WTC11 (cell line): ENCODE measurements at regions not wholly inside any gene's neighbourhood (a gene's known extent, or its start where the extent isn't known, plus 50 kb on each side); places are given as distances from the start of the nearest gene placed in this dataset.

Experiments
- ATAC-seq: fragments of 200-7000 bp; cut with Tn5 transposase; 2 replicates; pipeline ENCODE4 v1.10.0; 2021; ENCODE audit warnings: mild to moderate bottlenecking, moderate library complexity
- CTCF ChIA-PET: fragments of 300-600 bp; sonication (Branson Sonifier 250); formaldehyde crosslinking; loops from one replicate; lab custom pipeline; 2021; ENCODE audit warnings: antibody characterized with exemption; lab: Charles Lee
- POLR2A ChIA-PET: fragments of 350-600 bp; sonication (Branson Sonifier 250); formaldehyde crosslinking; loops from one replicate; lab custom pipeline; 2021; ENCODE audit warnings: antibody characterized with exemption; lab: Charles Lee
- DNase-seq: peaks from one replicate; pipeline ENCODE4 v3.0.0; 2021; ENCODE audit warnings: low spot score
- H3K27ac Mint-ChIP-seq: 2 replicates; pipeline ENCODE4 v1.8.0; 2021; ENCODE audit warnings: mixed read lengths
- H3K27me3 Mint-ChIP-seq: 2 replicates; pipeline ENCODE4 v1.8.0; 2021; ENCODE audit warnings: low read depth, mild to moderate bottlenecking, moderate library complexity, mixed read lengths
- H3K36me3 Mint-ChIP-seq: 2 replicates; pipeline ENCODE4 v1.8.0; 2021; ENCODE audit warnings: mixed read lengths
- H3K4me1 Mint-ChIP-seq: 2 replicates; pipeline ENCODE4 v1.8.0; 2022; ENCODE audit warnings: mixed read lengths
- H3K4me3 Mint-ChIP-seq: 2 replicates; pipeline ENCODE4 v1.8.0; 2021; ENCODE audit warnings: mild to moderate bottlenecking, moderate library complexity, mixed read lengths
- H3K9me3 Mint-ChIP-seq: 2 replicates; pipeline ENCODE4 v1.8.0; 2021; ENCODE audit warnings: mixed read lengths
- AFF4 ChIP-seq: sonication (generic); formaldehyde crosslinking; IDR thresholded peaks from 2 replicates; pipeline ENCODE4 v1.8.1; 2023; ENCODE audit warnings: mild to moderate bottlenecking, missing genetic modification reagents, borderline replicate concordance
- CBFB ChIP-seq: sonication (generic); formaldehyde crosslinking; IDR thresholded peaks from 2 replicates; pipeline ENCODE4 v1.8.1; 2022; ENCODE audit warnings: mild to moderate bottlenecking, low read depth, missing genetic modification reagents
- CDX4 ChIP-seq: fragments of 250-450 bp; sonication (Bioruptor Pico); IDR thresholded peaks from 2 replicates; pipeline ENCODE4 v1.9.0; 2021; ENCODE audit warnings: moderate library complexity, mild to moderate bottlenecking, inconsistent platforms, borderline replicate concordance
- ELF4 ChIP-seq: sonication (generic); formaldehyde crosslinking; IDR thresholded peaks from 2 replicates; pipeline ENCODE4 v1.8.1; 2022; ENCODE audit warnings: low read depth, mild to moderate bottlenecking, moderate library complexity, missing genetic modification reagents
- ERG ChIP-seq: fragments of 250-450 bp; sonication (Bioruptor Pico); IDR thresholded peaks from 2 replicates; pipeline ENCODE4 v1.8.0; 2021; ENCODE audit warnings: mild to moderate bottlenecking
- ETV6 ChIP-seq: sonication (generic); formaldehyde crosslinking; IDR thresholded peaks from 2 replicates; pipeline ENCODE4 v1.8.1; 2022; ENCODE audit warnings: mild to moderate bottlenecking, missing genetic modification reagents
- FOXJ3 ChIP-seq: sonication (generic); formaldehyde crosslinking; IDR thresholded peaks from 2 replicates; pipeline ENCODE4 v1.9.0; 2021; ENCODE audit warnings: missing genetic modification reagents, mild to moderate bottlenecking, borderline replicate concordance
- FOXK1 ChIP-seq: sonication (generic); formaldehyde crosslinking; IDR thresholded peaks from 2 replicates; pipeline ENCODE4 v1.8.0; 2022; ENCODE audit warnings: mild to moderate bottlenecking, moderate library complexity, missing genetic modification reagents
- MAX ChIP-seq: sonication (generic); formaldehyde crosslinking; IDR thresholded peaks from 2 replicates; pipeline ENCODE4 v1.8.0; 2022; ENCODE audit warnings: mild to moderate bottlenecking, missing genetic modification reagents
- MLX ChIP-seq: sonication (generic); formaldehyde crosslinking; IDR thresholded peaks from 2 replicates; pipeline ENCODE4 v1.8.1; 2023; ENCODE audit warnings: mild to moderate bottlenecking, missing genetic modification reagents, moderate library complexity
- MYBL2 ChIP-seq: sonication (generic); formaldehyde crosslinking; IDR thresholded peaks from 2 replicates; pipeline ENCODE4 v1.8.1; 2023; ENCODE audit warnings: mild to moderate bottlenecking, moderate library complexity, missing genetic modification reagents
- NFE2L1 ChIP-seq: sonication (generic); formaldehyde crosslinking; IDR thresholded peaks from 2 replicates; pipeline ENCODE4 v1.8.1; 2023; ENCODE audit warnings: missing genetic modification reagents
- USF1 ChIP-seq: sonication (generic); formaldehyde crosslinking; IDR thresholded peaks from 2 replicates; pipeline ENCODE4 v1.8.0; 2022; ENCODE audit warnings: mild to moderate bottlenecking, missing genetic modification reagents
- USF2 ChIP-seq: sonication (generic); formaldehyde crosslinking; IDR thresholded peaks from 2 replicates; pipeline ENCODE4 v1.8.1; 2023; ENCODE audit warnings: mild to moderate bottlenecking, missing genetic modification reagents, moderate library complexity
- ZMAT4 ChIP-seq: fragments of 250-450 bp; sonication (Bioruptor Pico); IDR thresholded peaks from 2 replicates; pipeline ENCODE4 v1.9.0; 2021; ENCODE audit warnings: mild to moderate bottlenecking
- ZNF138 ChIP-seq: sonication (generic); formaldehyde crosslinking; conservative IDR thresholded peaks from 2 replicates; pipeline ENCODE4 v1.8.1; 2022; ENCODE audit warnings: mild to moderate bottlenecking, moderate library complexity, missing genetic modification reagents
- ZNF263 ChIP-seq: sonication (generic); formaldehyde crosslinking; IDR thresholded peaks from 2 replicates; pipeline ENCODE4 v1.8.1; 2022; ENCODE audit warnings: low read depth, mild to moderate bottlenecking, moderate library complexity, missing genetic modification reagents
- ZNF281 ChIP-seq: sonication (generic); formaldehyde crosslinking; IDR thresholded peaks from 2 replicates; pipeline ENCODE4 v1.8.0; 2023; ENCODE audit warnings: mild to moderate bottlenecking, missing genetic modification reagents
- ZNF512 ChIP-seq: sonication (generic); formaldehyde crosslinking; IDR thresholded peaks from 2 replicates; pipeline ENCODE4 v1.8.1; 2022; ENCODE audit warnings: missing genetic modification reagents, borderline replicate concordance

- H3K4me3 Mint-ChIP-seq, result no peak overlapping the region
- no peaks in the 10 kb centered on the region for H3K36me3 Mint-ChIP-seq
- DNase-seq, result no peak
- peaks cover 15% of the 10 kb centered on the region for H3K4me1 Mint-ChIP-seq
- H3K9me3 Mint-ChIP-seq, result no peaks in the 10 kb centered on the region
- no peak for TF ChIP-seq ETV6 (CRISPR knock-in tag)
- no peak for TF ChIP-seq FOXJ3 (CRISPR knock-in tag)
- TF ChIP-seq ZMAT4 (CRISPR knock-in tag), result no peak
- no peak for TF ChIP-seq ERG (CRISPR knock-in tag)
- TF ChIP-seq NFE2L1 (CRISPR knock-in tag), result no peak
- TF ChIP-seq USF2 (CRISPR knock-in tag), result no peak
- TF ChIP-seq MAX, result no peak
- no peak for TF ChIP-seq USF1 (CRISPR knock-in tag)
- TF ChIP-seq AFF4 (CRISPR knock-in tag), result no peak
- no peak for TF ChIP-seq ZNF263 (CRISPR knock-in tag)
- no peak for TF ChIP-seq ZNF512 (CRISPR knock-in tag)
- no peak for TF ChIP-seq CBFB (CRISPR knock-in tag)
- TF ChIP-seq, all 79 proteins: peak for 0
- ChIA-PET POLR2A (no interaction called here), CTCF (no interaction called here)
- Mint-ChIP-seq H3K27ac (no peak overlapping the region), H3K27me3 (no peaks in the 10 kb centered on the region)
- no peak for ATAC-seq
These were observed 136.5 kb downstream of the CEP135 start for GRCh38 chr4:56085275-56085674.

- no peak overlapping the region for H3K27ac Mint-ChIP-seq
- ChIA-PET POLR2A (no interaction called here), CTCF (no interaction called here)
- no peak overlapping the region for H3K4me3 Mint-ChIP-seq
- no peaks in the 10 kb centered on the region for H3K36me3 Mint-ChIP-seq
- no peak for DNase-seq
- no peaks in the 10 kb centered on the region for H3K27me3 Mint-ChIP-seq
- no peaks in the 10 kb centered on the region for H3K9me3 Mint-ChIP-seq
- peaks cover 15% of the 10 kb centered on the region for H3K4me1 Mint-ChIP-seq
- no peak for ATAC-seq
- TF ChIP-seq ZNF281 (CRISPR knock-in tag), result no peak
- TF ChIP-seq MYBL2 (CRISPR knock-in tag), result no peak
- TF ChIP-seq ZNF138 (CRISPR knock-in tag), result no peak
- no peak for TF ChIP-seq FOXK1 (CRISPR knock-in tag)
- no peak for TF ChIP-seq ELF4 (CRISPR knock-in tag)
- TF ChIP-seq CDX4, result no peak
- TF ChIP-seq MLX (CRISPR knock-in tag), result no peak
These were observed 136.1 kb downstream of the CEP135 start for GRCh38 chr4:56084851-56085250.
